ENCODE measurements at regions not wholly inside any gene's neighbourhood (a gene's known extent, or its start where the extent isn't known, plus 50 kb on each side); places are given as distances from the start of the nearest gene placed in this dataset.

DNA sequence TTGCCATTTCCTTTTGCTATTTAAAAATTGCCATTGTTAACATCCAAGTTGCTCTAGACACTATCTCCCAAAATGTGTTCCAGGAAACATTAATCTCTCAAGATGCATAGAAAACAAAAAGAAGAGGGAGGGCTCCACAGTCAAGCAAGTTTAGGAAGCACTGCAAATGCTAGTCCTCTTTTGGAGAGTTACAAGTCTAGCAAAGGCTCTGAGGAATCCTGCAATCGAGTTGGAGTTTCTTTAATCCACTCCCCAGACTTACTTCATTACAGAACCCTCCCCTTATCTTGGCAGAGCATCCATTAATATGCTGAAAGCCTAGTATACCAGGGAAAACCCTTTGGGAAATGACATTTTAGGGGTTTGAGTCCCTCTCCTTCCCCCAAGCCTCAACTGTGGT, 147.9 kb downstream of the SYF2 start:
- FAIRE-seq, result no peak
- H3K4me1 ChIP-seq (ENCODE audit: control insufficient read depth in 2 of 3, insufficient read depth in 2 of 3, low read depth in 1 of 3, low read length in 3 of 3), result no peaks in the 10 kb centered on the region

DNA sequence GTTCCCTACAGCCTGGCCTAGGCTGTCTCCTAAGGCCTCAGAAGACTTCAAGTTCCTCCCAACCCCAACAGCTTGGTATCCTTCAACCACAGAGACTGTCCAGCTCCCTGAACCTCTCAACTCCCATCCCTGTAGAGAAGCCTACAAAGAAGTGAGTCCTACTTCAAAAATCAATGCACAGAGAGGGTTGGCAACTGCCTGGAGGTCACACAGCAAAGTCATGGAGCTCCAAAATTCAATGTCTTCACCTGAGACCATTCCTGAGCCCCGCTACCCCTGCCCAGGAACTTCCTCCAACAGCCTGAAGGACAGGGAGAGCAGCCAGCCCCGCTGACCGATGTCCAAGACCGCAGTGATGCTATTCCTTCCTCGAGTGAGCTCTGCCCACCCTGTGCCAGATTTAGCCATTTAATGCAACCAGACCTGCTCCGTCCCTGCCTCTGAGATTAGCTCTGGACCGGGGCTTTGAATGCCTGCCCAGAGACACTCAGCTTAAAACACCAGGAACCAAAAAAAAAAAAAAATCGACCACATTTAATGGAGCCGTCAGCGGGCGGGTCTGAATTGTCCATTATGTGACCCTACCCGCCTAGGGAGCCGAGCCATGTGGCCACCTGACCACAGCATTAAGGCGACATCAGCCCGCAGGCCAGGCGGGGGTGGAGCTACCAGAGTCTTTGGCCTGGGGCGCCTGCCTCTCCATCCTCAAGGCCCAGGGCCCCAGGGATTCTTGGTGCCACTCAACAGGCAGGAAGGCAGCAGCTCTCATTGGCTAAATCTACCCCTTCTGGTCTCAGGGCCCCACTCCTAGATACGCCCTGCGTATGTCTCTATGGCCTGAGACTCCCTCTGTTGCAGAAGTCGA, 148.6 kb downstream of the SYF2 start:
- peaks cover 0 to 2% (median 0%) of the 10 kb centered on the region in 3 donors for H3K9me3 ChIP-seq (ENCODE audit: control insufficient read depth in 2 of 3, insufficient read depth in 1 of 3, low read length in 3 of 3)
- FAIRE-seq (no peak), DNase-seq (no peak)
- no peak overlapping the region for H3K4me3 ChIP-seq (ENCODE audit: low read length in 3 of 3)
- no peaks in the 10 kb centered on the region for H3K4me1 ChIP-seq (ENCODE audit: control insufficient read depth in 2 of 3, insufficient read depth in 2 of 3, low read depth in 1 of 3, low read length in 3 of 3)
- no peak overlapping the region for H3K27ac ChIP-seq (ENCODE audit: low read depth in 2 of 2, low read length in 2 of 2)
- TF ChIP-seq, protein P1, sequence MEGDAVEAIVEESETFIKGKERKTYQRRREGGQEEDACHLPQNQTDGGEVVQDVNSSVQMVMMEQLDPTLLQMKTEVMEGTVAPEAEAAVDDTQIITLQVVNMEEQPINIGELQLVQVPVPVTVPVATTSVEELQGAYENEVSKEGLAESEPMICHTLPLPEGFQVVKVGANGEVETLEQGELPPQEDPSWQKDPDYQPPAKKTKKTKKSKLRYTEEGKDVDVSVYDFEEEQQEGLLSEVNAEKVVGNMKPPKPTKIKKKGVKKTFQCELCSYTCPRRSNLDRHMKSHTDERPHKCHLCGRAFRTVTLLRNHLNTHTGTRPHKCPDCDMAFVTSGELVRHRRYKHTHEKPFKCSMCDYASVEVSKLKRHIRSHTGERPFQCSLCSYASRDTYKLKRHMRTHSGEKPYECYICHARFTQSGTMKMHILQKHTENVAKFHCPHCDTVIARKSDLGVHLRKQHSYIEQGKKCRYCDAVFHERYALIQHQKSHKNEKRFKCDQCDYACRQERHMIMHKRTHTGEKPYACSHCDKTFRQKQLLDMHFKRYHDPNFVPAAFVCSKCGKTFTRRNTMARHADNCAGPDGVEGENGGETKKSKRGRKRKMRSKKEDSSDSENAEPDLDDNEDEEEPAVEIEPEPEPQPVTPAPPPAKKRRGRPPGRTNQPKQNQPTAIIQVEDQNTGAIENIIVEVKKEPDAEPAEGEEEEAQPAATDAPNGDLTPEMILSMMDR (IDR thresholded peaks at IDR 0.05; ENCODE audit: borderline replicate concordance, extremely low read depth, insufficient read depth), result no peak
- no peak overlapping the region for H3K9ac ChIP-seq (ENCODE audit: low read length in 3 of 3)
- intact Hi-C loops (cut with DNase I), result no loop called here
- no peaks in the 10 kb centered on the region for H3K27me3 ChIP-seq (ENCODE audit: control insufficient read depth, insufficient read depth, low read length)
- no peaks in the 10 kb centered on the region for H3K36me3 ChIP-seq (ENCODE audit: control insufficient read depth in 2 of 3, insufficient read depth in 3 of 3, low read length in 3 of 3)

More for the DNA sequence above, 147.9 kb downstream of the SYF2 start:
- no peak for DNase-seq
- Histone ChIP-seq H3K9ac (ENCODE audit: low read length in 3 of 3) (no peak overlapping the region), H3K36me3 (ENCODE audit: control insufficient read depth in 2 of 3, insufficient read depth in 3 of 3, low read length in 3 of 3) (no peaks in the 10 kb centered on the region), H3K27ac (ENCODE audit: low read depth in 2 of 2, low read length in 2 of 2) (no peak overlapping the region), H3K4me3 (ENCODE audit: low read length in 3 of 3) (no peak overlapping the region), H3K27me3 (ENCODE audit: control insufficient read depth, insufficient read depth, low read length) (no peaks in the 10 kb centered on the region), H3K9me3 (ENCODE audit: control insufficient read depth in 2 of 3, insufficient read depth in 1 of 3, low read length in 3 of 3) (peaks cover 0 to under 1% (median 0%) of the 10 kb centered on the region in 3 donors)
- TF ChIP-seq, protein P1 (IDR thresholded peaks at IDR 0.05; ENCODE audit: borderline replicate concordance, extremely low read depth, insufficient read depth), result no peak
- intact Hi-C loops (cut with DNase I), result no loop called here

DNA sequence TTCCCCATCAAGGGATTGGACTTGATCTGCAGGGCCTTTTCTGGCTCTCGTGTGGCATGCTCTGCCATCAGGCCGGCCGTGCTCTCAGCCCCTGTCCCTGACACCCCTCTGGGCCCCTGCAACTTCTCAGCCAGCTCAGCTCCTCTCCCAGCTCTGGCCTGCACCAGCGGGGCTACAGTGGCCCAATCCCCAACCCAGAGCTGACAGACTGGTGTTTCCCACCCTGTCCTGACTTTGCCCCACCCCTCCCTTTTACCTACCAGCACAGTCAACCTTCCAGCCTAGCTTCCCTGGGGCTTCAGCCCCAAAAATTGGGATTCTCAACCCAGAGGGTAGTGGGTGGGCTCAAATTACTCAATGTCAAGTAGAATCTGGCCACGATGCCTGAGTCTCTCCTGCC, 149.3 kb downstream of the SYF2 start:
- TF ChIP-seq, protein P1 (IDR thresholded peaks at IDR 0.05; ENCODE audit: borderline replicate concordance, extremely low read depth, insufficient read depth), result no peak

More for the DNA sequence above, 149.3 kb downstream of the SYF2 start:
- Histone ChIP-seq H3K9me3 (ENCODE audit: control insufficient read depth in 2 of 3, insufficient read depth in 1 of 3, low read length in 3 of 3) (peaks cover 0 to 2% (median 0%) of the 10 kb centered on the region in 3 donors), H3K27ac (ENCODE audit: low read depth in 2 of 2, low read length in 2 of 2) (no peak overlapping the region), H3K36me3 (ENCODE audit: control insufficient read depth in 2 of 3, insufficient read depth in 3 of 3, low read length in 3 of 3) (no peaks in the 10 kb centered on the region), H3K9ac (ENCODE audit: low read length in 3 of 3) (no peak overlapping the region), H3K27me3 (ENCODE audit: control insufficient read depth, insufficient read depth, low read length) (no peaks in the 10 kb centered on the region), H3K4me1 (ENCODE audit: control insufficient read depth in 2 of 3, insufficient read depth in 2 of 3, low read depth in 1 of 3, low read length in 3 of 3) (no peaks in the 10 kb centered on the region), H3K4me3 (ENCODE audit: low read length in 3 of 3) (no peak overlapping the region)
- DNase-seq (no peak), FAIRE-seq (no peak)
- intact Hi-C loops (cut with DNase I), result no loop called here
